ENCODE measurements at regions not wholly inside any gene's neighbourhood (a gene's known extent, or its start where the extent isn't known, plus 50 kb on each side); places are given as distances from the start of the nearest gene placed in this dataset.

DNA sequence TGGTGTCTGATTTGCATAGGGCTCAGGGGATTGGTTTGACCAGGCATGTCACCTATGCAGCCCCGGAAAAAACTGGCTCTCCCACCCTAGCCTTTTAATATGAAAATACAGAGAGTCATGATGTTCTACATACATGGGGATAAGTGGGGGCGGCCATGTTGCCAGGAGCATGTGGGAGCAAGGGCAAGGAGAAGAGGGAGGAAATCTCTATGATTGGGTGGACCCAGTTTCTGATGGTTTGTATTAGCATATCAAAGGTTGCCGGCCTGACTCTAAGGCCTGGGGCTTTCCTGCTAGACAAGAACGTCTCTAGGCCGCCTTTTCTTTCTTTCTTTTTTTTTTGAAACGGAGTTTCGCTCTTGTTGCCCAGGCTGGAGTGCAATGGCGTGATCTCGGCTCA lies 123.4 kb upstream of the CPSF6 start (continued):
- no peak for TF ChIP-seq CHD7 (IDR thresholded peaks at IDR 0.05; ENCODE audit: insufficient replicate concordance, low read length)
- TF ChIP-seq MAX (IDR thresholded peaks at IDR 0.05): peak; percentile 58; the same call in 1 of the 2 replicates
- TF ChIP-seq E2F6 (IDR thresholded peaks at IDR 0.05): peak; percentile 34; the same call in 1 of the 2 replicates
